OCI-LY7 (cell line): ENCODE measurements at regions not wholly inside any gene's neighbourhood (a gene's known extent, or its start where the extent isn't known, plus 50 kb on each side); places are given as distances from the start of the nearest gene placed in this dataset.

Experiments used
- BruUV-seq: library from RNA; stranded (reverse); fragments of 400-500 nt; replicated peaks from 2 replicates; lab custom pipeline; 2021; lab: Mats Ljungman, UMichigan
- CTCF ChIA-PET: fragments of 300-600 bp; sonication (Branson Sonifier 250); formaldehyde crosslinking; loops from one replicate; lab custom pipeline; 2022; ENCODE audit warnings: antibody characterized with exemption; ENCODE audit not compliant: unreplicated experiment; lab: Charles Lee
- POLR2A ChIA-PET: fragments of 300-600 bp; sonication (Branson Sonifier 250); formaldehyde crosslinking; loops from one replicate; lab custom pipeline; 2022; ENCODE audit warnings: antibody characterized with exemption; lab: Charles Lee
- DNase-seq: peaks from one replicate; pipeline ENCODE4 v3.0.0-alpha.2; 2015; ENCODE audit warnings: low spot score
- H2AFZ ChIP-seq: fragments of 200-600 bp; sonication (generic), shearing (Covaris generic); 2 replicates; pipeline ENCODE4 v1.6.1; 2014; ENCODE audit warnings: mild to moderate bottlenecking, antibody characterized with exemption, low read length, moderate library complexity
- H3K27ac ChIP-seq: fragments of 200-600 bp; sonication (generic); 2 replicates; pipeline ENCODE4 v1.5.1; 2014; ENCODE audit warnings: mixed run types, low read depth, mild to moderate bottlenecking, moderate library complexity, low read length, inconsistent platforms; ENCODE audit not compliant: poor library complexity, severe bottlenecking
- H3K36me3 ChIP-seq: fragments of 200-600 bp; sonication (generic); 2 replicates; pipeline ENCODE4 v1.6.1; 2014; ENCODE audit warnings: mild to moderate bottlenecking, antibody characterized with exemption, low read length, moderate library complexity, mixed read lengths; ENCODE audit not compliant: insufficient read depth
- H3K4me1 ChIP-seq: fragments of 200-600 bp; sonication (generic); 2 replicates; pipeline ENCODE4 v1.5.1; 2014; ENCODE audit warnings: mild to moderate bottlenecking, low read length; ENCODE audit not compliant: insufficient read depth, poor library complexity, severe bottlenecking
- H3K4me2 ChIP-seq: fragments of 200-600 bp; sonication (generic); 2 replicates; pipeline ENCODE4 v1.6.1; 2014; ENCODE audit warnings: mild to moderate bottlenecking, low read length
- H3K4me3 ChIP-seq: fragments of 200-600 bp; sonication (generic); 2 replicates; pipeline ENCODE4 v1.5.1; 2014; ENCODE audit warnings: mild to moderate bottlenecking, low read depth, low read length; ENCODE audit not compliant: poor library complexity, severe bottlenecking
- H3K79me2 ChIP-seq: fragments of 200-600 bp; sonication (generic); 2 replicates; pipeline ENCODE4 v1.6.1; 2016; ENCODE audit warnings: low read depth, mild to moderate bottlenecking, low read length, moderate library complexity, mixed read lengths; ENCODE audit not compliant: insufficient read depth
- H3K9me2 ChIP-seq: fragments of 200-600 bp; sonication (generic); 2 replicates; pipeline ENCODE4 v1.6.1; 2016; ENCODE audit warnings: mild to moderate bottlenecking, low read length, mixed read lengths; ENCODE audit not compliant: insufficient read depth
- H3K9me3 ChIP-seq: fragments of 200-600 bp; sonication (generic); 2 replicates; pipeline ENCODE4 v1.6.1; 2014; ENCODE audit warnings: mild to moderate bottlenecking, mixed run types, low read length, mixed read lengths
- H4K20me1 ChIP-seq: fragments of 200-600 bp; sonication (generic); 2 replicates; pipeline ENCODE4 v1.6.1; 2014; ENCODE audit warnings: mild to moderate bottlenecking, antibody characterized with exemption, low read length, moderate library complexity, mixed read lengths; ENCODE audit not compliant: insufficient read depth
- EZH2phosphoT487 ChIP-seq: fragments of 200-600 bp; sonication (generic); IDR thresholded peaks from 2 replicates; pipeline ENCODE4 v1.6.1; 2018; ENCODE audit warnings: low read depth, borderline replicate concordance, mild to moderate bottlenecking, mixed run types, antibody characterized with exemption, low read length, moderate library complexity, mixed read lengths
- intact Hi-C: fragments of 100-400 bp; cut with micrococcal nuclease; formaldehyde crosslinking; loops from one replicate; pipeline ENCODE4 v1.10.0; 2022; ENCODE audit not compliant: unreplicated experiment
- TF ChIP-seq, protein P1 (sequence below): fragments of 200-600 bp; sonication (generic); conservative IDR thresholded peaks from 2 replicates; pipeline ENCODE4 v1.5.1; 2014; ENCODE audit warnings: mild to moderate bottlenecking, antibody characterized with exemption, low read length, moderate library complexity, mixed read lengths

DNA sequence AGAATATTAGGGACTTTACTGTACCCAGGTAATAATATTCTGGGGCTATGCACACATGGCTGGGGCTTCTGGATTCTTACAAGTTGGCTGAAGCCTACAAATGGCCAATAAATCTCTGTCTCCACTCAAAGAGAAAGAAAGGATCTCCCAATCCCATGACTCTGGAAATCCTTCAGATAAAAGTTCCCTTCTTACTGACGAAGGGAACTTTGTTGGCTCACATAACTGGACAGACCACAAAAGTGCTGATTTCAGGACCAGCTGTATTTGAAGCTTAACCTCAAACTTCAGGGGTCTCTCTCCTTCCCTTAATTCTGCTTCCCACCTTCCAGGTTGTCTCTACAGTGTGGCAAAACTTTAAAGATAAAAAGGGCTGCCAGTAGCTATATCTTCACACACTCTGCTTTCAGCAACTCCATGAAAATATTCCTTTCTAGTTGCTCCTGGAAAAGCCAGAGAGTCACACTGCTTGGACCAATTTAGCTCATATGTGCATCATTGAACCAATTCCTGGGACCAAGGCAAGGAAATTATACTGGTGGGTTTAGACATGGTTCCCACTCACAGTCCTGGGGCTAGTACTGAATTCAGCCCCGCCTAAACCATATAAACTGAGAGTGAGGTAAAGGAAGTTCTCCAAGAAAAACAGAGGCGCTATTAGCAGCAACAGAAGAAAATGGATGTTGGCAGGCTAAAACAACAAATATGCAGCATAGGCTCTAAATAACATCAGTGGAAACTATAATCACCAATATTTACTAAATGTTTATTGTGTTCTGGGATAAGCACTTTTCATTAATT lies 290.0 kb upstream of the GADL1 start:
- H2AFZ ChIP-seq = no peak overlapping the region
- no peaks in the 10 kb centered on the region for H3K4me1 ChIP-seq
- ChIA-PET CTCF (no interaction called here), POLR2A (interaction anchor here (0.6 kb wide), 1 partner anchor 384 kb away, joined by 7 read pairs; no protein-coding TSS in a partner anchor)
- TF ChIP-seq, protein P1, sequence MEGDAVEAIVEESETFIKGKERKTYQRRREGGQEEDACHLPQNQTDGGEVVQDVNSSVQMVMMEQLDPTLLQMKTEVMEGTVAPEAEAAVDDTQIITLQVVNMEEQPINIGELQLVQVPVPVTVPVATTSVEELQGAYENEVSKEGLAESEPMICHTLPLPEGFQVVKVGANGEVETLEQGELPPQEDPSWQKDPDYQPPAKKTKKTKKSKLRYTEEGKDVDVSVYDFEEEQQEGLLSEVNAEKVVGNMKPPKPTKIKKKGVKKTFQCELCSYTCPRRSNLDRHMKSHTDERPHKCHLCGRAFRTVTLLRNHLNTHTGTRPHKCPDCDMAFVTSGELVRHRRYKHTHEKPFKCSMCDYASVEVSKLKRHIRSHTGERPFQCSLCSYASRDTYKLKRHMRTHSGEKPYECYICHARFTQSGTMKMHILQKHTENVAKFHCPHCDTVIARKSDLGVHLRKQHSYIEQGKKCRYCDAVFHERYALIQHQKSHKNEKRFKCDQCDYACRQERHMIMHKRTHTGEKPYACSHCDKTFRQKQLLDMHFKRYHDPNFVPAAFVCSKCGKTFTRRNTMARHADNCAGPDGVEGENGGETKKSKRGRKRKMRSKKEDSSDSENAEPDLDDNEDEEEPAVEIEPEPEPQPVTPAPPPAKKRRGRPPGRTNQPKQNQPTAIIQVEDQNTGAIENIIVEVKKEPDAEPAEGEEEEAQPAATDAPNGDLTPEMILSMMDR = no peak
- TF ChIP-seq EZH2phosphoT487 = no peak
- no peaks in the 10 kb centered on the region for H3K79me2 ChIP-seq
- no peak for DNase-seq
- H3K36me3 ChIP-seq = no peaks in the 10 kb centered on the region
- no peak overlapping the region for H3K27ac ChIP-seq
- H3K4me2 ChIP-seq = no peak overlapping the region
- no peaks in the 10 kb centered on the region for H4K20me1 ChIP-seq
- BruUV-seq = no TSS peak
- no peak overlapping the region for H3K4me3 ChIP-seq
- intact Hi-C loops = no loop called here
- H3K9me2 ChIP-seq = no peaks in the 10 kb centered on the region
- H3K9me3 ChIP-seq = no peaks in the 10 kb centered on the region

DNA sequence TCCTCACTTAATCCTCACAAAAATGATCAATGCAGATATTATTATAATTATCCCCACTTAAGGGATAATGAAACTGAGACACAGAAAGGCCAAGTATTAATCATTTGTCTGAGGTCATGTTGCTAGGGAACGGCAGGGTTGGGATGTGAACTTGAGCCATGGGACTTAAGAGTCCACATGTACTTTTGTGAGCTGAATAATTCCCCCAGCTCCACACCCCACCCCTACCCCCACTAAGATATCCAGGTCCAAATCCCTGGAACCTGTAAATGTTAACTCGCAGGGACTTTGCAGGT lies 290.5 kb upstream of the GADL1 start:
- intact Hi-C loops = no loop called here
- Histone ChIP-seq H3K4me1 (no peaks in the 10 kb centered on the region), H3K27ac (no peak overlapping the region), H4K20me1 (no peaks in the 10 kb centered on the region), H3K4me3 (no peak overlapping the region), H3K9me3 (no peaks in the 10 kb centered on the region), H3K9me2 (no peaks in the 10 kb centered on the region), H2AFZ (no peak overlapping the region), H3K4me2 (no peak overlapping the region), H3K79me2 (no peaks in the 10 kb centered on the region), H3K36me3 (no peaks in the 10 kb centered on the region)
- DNase-seq = no peak
- BruUV-seq = no TSS peak
- ChIA-PET POLR2A (no interaction called here), CTCF (no interaction called here)
- TF ChIP-seq EZH2phosphoT487 = no peak
- TF ChIP-seq, protein P1 = no peak

DNA sequence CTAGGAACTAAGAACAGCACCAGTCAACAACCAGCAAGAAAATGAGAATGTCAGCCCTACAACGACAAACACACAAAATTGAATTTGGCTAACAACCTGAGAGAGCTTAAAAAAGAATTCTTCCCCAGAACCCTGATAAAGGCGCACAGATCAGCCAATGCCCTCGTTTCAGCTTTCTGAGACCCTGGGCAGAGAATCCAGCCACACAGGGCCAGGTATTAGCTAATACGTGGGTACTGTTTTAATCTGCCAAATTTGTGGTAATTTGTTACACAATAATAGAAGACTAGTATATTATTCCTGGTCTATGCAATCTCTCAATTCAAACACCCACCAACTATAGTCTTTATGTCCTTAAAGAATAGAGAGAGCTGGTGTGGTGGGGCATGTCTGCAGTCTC lies 291.6 kb upstream of the GADL1 start:
- TF ChIP-seq, protein P1 = no peak
- TF ChIP-seq EZH2phosphoT487 = no peak
- H3K9me2 ChIP-seq = no peaks in the 10 kb centered on the region
- no peak overlapping the region for H3K27ac ChIP-seq
- H3K79me2 ChIP-seq = no peaks in the 10 kb centered on the region
- CTCF ChIA-PET = no interaction called here
- no peak overlapping the region for H3K4me2 ChIP-seq
- H3K36me3 ChIP-seq = no peaks in the 10 kb centered on the region
- no peak overlapping the region for H3K4me3 ChIP-seq
- DNase-seq = no peak
- H4K20me1 ChIP-seq = no peaks in the 10 kb centered on the region
- H2AFZ ChIP-seq = no peak overlapping the region
- intact Hi-C loops = no loop called here
- H3K4me1 ChIP-seq = no peaks in the 10 kb centered on the region
- H3K9me3 ChIP-seq = no peaks in the 10 kb centered on the region
- BruUV-seq = no TSS peak
- POLR2A ChIA-PET = interaction anchor here (0.6 kb wide), 1 partner anchor 440 kb away, joined by 4 read pairs; no protein-coding TSS in a partner anchor
